Right ventricle myocardium superior (tissue), 1 donor: ENCODE measurements at regions not wholly inside any gene's neighbourhood (a gene's known extent, or its start where the extent isn't known, plus 50 kb on each side); places are given as distances from the start of the nearest gene placed in this dataset.
"Not testable (repeated sequence)": the region's sequence is repeated elsewhere in the genome, so short reads cannot be mapped to it uniquely, and the experiment has no call there.

ENCODE experiments used
- ATAC-seq: fragments of 200-7000 bp; cut with Tn5 transposase; one replicate; pipeline ENCODE4 v1.9.1; 2020; ENCODE audit warnings: mild to moderate bottlenecking; ENCODE audit not compliant: poor library complexity
- DNase-seq: peaks from one replicate; pipeline ENCODE4 v3.0.0-alpha.2; 2020
- intact Hi-C: fragments of 100-400 bp; cut with DNase I; formaldehyde crosslinking; loops from one replicate; pipeline ENCODE4 v1.11.2; 2022
- donor health status: DM: no; HTN: yes; CAD: no; lungs with severe emphysema.

DNA sequence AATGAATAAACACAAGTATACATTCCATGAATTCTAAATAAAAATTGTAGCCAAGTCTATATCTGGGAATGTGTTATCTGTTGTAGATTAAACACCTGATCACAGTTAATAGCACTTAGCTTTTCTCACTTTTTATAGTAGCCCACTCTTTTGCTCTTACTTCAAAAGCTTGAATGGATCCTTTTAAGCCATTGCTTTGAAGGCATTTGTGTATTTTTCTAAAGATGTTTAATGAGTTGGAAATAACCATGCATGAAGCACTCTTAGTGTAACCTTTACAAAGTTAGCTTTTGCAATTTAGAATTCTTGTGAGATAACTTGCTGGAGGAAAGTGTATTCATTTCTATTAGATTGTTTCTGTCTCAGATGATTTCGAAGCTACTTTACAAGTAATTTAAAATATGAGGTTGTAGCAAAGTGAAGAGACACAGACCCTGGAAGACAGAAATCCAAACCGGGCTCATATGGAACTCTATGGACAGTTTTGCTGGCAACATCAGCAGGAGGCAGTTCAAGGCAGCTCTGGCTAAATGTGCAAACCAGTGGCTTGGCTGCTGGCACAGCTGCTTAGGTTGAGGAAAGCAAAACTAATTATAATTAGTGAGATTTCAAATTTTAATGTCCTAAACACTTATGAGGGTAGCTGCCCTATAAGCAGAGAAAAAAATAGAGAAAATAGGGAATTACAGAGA, 469.8 kb upstream of the ZEB2 start:
- DNase-seq: no peak
- no peak for ATAC-seq

DNA sequence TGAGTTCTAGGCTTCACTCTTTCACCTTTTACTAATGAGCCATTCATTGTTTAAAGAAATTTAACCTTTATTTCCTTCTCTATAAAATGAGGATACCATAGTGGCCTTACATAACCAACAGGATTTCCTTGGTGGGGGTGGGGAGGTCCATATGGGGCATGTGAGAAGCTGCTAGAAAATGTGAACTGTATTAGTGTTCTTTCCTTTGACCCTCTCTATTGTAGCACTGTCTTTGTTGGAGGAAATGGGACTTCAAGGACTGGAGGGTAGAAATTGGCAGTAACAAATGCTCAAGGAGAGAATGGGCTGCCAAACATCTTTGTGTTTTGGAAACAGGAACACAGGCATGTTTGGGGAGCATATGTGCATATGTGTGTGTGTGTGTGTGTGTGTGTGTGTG, 468.7 kb upstream of the ZEB2 start:
- DNase-seq: no peak
- intact Hi-C loops: no loop called here
- no peak for ATAC-seq

More for the DNA sequence above, 469.8 kb upstream of the ZEB2 start:
- intact Hi-C loops: no loop called here

DNA sequence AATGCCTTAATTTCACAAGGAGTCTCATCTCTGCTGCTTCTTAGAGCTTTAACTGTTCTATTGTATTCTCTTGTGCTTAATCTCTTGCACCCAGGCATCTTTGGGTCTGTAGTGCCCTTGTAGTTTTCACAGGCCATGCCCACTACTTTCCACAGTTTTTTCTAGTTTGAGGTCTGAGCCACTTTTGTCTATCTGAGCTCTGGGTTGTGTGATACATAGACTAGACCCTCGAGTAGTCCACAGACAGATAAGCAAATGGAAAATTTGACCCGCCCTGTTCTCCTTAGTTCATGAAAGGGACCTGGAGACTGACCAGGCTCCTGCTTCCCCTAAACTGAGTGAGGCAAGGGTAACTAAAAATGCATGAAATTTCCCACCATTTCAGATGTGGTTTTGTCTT, 466.8 kb upstream of the ZEB2 start:
- intact Hi-C loops: no loop called here
- DNase-seq: no peak
- no peak for ATAC-seq

DNA sequence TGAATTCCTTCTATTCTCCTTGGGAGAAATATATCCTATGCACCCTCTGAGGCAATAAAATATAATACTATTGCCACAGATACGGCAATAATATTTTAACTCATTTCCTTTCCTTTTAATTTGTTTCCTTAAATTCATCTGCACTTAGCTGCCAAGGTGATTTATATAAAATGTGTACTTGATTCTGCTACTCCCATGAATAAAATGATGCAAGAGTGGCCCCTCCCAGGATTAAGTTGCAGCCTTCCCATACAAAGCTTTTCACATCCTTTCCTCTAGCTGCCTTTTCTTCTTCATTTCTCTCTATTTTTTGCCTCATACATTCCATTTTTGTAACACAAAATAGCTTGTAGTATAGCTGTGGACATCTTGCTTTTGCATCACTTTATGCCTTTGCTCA, 464.1 kb upstream of the ZEB2 start:
- DNase-seq (no peak), ATAC-seq (no peak)
- intact Hi-C loops: no loop called here

DNA sequence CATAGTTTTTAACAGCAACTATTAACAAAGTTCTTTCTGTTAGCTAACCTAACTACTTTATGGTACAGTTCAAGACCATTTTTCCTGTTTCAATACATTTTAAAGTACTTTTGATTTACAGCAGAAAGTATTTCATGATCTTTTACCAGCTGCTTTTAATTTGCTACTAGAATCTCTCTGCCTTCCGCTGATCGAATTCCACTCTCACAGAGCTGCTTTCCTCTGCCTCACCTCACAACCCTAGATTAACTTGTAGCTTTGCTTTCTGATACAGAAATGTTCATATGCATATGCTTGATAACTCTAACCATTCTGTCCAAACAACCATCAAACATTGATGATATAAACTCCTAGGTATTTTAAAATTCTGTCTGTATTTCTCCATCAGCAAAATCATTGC, 463.2 kb upstream of the ZEB2 start:
- intact Hi-C loops: no loop called here
- no peak for ATAC-seq

DNA sequence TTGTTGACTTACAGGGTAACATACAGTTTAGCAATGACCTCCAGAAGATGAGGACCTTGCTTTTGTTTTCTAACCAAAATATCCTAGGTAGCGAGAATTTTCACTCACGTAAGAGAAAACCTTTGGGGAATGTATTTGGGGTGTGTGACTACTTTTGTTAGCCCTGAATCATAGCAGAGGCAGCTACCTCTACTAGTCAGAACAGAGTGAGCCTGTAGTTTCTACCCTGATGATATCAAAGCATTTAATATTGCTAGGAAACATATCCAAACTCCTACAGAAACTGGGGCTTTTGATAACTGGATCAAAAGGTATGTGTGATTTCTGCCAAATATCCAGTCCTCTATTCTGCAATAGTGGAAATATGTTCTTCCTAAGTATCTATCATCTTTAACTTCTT, 462.6 kb upstream of the ZEB2 start:
- no peak for DNase-seq
- intact Hi-C loops: no loop called here
- no peak for ATAC-seq

More for the DNA sequence above, 463.2 kb upstream of the ZEB2 start:
- DNase-seq: no peak

DNA sequence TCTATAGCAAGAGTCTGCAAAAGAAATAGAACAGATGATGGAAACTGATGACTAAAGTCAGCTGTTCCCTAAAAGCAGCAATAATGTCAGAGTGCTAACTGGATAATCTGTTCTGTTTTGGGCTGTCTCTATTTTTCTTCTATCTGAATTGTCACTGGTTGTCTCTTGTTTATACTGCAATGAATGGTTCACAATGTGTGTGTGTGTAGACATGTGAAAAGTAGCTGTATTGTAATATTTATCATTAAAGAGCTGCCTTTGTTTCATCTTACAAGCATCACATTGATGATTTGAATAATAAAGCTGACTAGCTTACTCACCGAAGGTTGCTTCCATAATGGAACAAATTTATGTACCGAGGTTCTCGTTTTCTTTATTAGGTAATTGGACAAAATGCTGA, 456.0 kb upstream of the ZEB2 start:
- no peak for ATAC-seq
- intact Hi-C loops: no loop called here

DNA sequence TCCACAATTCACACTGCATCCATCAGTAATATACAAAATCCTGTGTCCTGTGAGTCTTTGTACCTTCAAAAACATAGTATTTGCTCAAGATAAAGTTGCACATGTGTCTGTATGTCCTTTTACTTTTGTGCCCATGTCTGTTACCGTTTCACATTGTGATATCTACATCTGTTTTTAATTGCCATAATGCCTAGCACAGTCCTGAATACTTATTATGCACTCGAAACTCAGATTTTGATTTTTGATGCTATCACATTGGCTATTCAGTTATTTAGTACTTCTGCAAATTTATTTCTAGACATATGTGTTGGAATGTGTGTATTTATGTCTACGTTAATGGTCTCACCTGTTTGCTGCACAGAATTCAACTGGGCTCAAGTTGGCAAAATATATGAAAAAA, 452.8 kb upstream of the ZEB2 start:
- no peak for ATAC-seq

More for the DNA sequence above, 456.0 kb upstream of the ZEB2 start:
- DNase-seq: no peak

DNA sequence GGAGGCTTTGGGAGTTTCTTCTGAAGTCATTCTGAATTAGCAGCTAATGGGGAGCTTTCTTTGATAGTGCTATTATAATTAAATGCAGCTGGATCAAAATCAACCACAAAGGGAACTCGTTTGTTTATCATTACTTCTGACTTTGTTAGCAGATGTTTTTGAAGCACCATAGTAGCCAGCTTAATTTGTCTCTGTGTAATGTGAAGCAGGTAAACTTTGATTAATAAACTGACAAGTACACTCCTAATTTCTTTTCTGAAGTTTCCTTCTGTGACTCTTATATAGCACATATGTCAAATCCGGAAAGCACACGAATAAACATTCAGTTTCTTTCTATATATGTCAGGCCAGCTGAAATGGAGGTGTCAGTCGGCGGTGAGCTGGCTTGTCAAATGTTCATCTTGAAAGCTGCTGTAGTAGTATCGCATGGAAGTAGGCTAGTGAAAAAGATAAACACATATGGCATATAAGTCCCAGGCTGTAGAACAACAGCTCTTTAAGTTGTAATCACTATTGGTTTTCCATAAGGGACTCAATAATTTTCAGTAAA, 451.9 kb upstream of the ZEB2 start:
- ATAC-seq: no peak
- intact Hi-C loops: no loop called here
- no peak for DNase-seq

More for the DNA sequence above, 452.8 kb upstream of the ZEB2 start:
- no peak for DNase-seq
- intact Hi-C loops: no loop called here

DNA sequence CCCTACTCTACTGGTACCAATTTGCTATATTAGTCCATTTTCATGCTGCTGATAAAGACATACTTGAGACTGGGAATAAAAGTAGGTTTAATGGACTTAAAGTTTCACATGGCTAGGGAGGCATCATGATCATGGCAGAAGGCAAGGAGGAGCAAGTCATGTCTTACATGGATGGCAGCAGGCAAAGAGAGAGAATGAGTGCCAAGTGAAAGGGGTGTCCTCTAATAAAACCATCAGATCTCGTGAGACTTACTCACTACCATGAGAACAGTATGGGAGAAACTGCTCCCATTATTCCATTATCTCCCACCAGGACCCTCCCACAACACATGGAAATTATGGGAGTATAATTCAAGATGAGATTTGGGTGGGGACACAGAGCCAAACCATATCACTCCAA, 450.5 kb upstream of the ZEB2 start:
- DNase-seq, intact Hi-C loops, ATAC-seq: not testable (repeated sequence)

DNA sequence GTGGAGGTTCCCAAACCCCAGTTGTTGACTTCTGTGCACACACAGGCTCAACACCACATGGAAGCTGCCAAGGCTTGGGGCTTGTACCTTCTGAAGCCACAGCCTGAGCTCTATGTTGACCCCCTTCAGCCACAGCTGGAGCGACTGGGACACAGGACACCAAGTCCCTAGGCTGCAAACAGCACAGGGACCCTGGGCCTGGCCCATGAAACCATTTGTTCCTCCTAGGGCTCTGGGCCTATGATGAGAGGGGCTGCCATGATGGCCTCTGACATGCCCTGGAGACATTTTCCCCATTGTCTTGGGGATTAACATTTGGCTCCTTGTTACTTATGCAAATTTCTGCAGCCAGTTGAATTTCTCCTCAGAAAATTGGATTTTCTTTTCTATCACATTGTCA, 449.6 kb upstream of the ZEB2 start:
- DNase-seq, ATAC-seq, intact Hi-C loops: not testable (repeated sequence)

DNA sequence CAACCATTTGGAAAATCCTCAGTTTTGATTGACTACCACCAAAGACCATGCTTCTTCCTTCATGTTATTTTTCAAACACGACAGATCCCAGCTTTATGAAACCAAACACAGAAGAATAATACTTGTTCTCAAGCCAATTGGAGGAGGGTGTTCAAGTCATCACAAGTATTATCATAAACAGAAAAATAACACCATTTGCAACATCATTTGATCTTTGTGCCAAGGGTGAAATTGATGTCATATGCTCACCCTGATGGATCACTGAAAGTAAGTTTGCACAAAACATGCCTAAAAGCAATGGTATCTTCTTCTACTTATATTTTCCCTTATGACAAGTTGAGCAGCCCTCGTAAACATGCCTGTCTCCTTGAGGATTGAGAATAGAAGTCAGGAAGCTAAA, 448.0 kb upstream of the ZEB2 start:
- intact Hi-C loops: no loop called here
- no peak for ATAC-seq
- DNase-seq: no peak

DNA sequence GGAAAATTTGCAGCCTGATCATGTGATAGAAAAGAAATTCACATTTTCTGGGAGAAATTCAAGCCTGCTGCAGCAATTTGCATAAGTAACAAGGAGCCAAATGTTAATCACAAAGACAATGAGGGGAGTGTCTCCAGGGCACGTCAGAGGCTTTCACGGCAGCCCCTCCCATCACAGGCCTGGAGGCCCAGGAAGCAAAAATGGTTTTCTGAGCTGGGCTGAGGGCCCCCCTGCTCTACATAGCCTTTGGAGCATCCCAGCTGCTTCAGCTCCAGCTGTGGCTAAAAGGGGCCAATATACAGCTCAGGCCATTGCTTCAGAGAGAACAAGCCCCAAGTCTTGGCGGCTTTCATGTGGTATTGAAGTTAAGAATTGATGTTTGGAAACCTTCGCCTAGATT, 445.3 kb upstream of the ZEB2 start:
- intact Hi-C loops: no loop called here
- DNase-seq (no peak), ATAC-seq (no peak)

DNA sequence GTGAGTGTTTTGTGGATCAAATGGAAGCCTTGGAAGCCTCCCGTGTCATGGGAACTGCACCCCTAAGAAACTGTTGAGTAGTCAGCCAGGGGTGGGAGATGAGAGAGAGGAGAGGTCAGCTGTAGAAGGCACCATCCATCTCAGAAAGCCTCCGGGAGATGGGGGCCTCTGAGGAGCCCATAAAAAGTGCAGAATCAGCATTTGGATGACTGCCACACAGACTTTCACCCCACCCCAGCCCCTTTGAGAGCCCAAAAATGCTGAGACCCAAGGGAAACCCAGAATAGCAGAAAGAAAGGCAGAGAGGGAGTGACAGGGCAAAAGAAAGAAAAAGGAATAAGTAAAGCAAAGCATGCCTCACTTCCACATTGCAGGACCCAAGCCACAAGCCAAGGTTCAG, 443.1 kb upstream of the ZEB2 start:
- DNase-seq (no peak), ATAC-seq (no peak)
- intact Hi-C loops: no loop called here

DNA sequence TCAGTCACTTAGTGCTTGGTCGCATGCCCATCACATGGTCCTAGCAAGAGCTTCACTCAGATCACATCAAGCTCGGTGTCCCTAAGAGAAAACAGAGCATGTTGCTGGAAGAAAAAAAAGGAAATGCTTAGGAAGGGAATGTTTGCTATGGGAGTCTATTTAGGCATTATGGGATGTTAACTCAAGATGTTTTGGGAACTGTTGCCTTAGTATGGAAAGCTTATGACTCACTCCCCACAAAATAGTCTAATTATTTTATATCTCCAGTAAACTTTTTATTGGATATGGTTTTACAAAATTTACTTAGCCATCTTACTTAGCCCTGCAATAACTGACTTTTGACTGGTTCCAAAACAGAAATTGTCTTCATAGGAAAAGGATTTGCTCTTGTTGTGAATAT, 439.5 kb upstream of the ZEB2 start:
- ATAC-seq: no peak
- intact Hi-C loops: no loop called here
- DNase-seq: no peak

DNA sequence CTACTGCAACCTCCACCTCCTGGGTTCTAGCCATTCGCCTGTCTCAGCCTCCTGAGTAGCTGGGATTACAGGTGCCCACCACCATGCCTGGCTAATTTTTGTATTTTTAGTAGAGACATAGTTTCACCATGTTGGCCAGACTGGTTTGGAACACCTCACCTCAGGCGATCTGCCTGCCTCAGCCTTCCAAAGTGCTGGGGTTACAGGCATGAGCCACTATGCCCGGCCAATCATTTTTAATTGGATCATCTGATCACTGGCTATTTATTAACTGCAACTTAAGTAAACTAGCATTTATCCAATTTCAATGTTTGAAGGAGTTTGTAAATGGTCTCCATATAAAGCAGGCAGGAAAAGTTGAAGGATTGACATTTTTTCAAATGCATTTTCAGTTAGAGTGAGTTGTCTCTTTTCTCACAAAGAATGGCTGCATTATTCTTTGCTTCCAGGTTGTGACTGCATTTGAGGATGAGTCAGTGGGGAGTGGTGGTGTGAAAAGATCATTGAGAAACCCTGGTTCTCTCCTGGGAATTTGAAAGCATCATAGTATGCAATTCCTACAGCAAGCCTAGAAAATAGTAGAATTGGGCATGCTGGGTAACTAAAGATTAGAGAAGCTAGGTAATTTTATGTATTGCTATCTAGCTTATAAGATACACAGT, 431.1 kb upstream of the ZEB2 start:
- intact Hi-C loops: no loop called here
- no peak for DNase-seq
- ATAC-seq: peak; percentile 39

DNA sequence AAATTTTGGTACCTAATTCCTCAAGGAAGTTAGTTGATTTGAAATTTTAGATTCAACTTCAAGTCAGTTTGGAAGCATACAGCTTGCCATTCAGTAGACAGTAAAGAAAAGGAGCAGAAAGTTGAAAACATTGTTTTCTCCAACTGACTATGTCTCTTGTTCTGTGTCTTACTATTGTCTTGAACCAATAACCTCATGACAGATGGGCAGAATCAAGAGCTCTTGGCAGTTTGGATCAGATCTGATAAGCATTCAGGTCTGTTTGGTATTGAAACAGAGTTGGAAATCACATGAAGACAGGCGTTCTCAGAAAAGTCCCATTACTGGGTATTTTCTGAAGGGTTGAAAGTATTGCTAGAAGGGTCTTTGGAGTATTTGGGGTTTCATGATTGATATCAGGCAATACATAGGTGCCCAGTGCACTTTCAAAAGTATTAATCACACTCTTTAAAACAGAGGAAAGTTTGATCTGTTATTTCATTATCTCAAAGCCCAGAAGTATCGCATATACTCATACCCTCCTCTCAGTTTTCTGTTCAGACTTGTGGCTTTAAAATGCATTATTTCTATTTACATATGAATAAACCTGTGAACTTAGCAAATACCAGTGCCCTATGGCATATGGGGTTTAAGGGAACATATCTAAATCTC, 428.4 kb upstream of the ZEB2 start:
- intact Hi-C loops: no loop called here
- DNase-seq (no peak), ATAC-seq (no peak)

DNA sequence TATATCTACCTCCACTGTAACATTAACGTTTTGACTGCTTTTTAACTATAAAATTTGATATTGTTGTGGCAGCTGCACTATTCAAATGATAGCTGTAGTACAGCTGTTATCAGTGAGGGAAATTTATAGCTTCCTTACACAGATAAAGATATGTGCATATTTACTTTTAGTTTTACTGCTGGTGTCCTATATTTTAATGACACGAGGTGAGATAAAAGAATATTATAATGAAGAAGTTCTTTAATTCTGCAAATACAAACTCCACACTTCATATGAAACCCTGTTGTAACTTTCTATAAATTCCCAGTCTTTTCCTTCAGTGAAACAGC, 427.8 kb upstream of the ZEB2 start:
- intact Hi-C loops: no loop called here
- DNase-seq (no peak), ATAC-seq (no peak)

DNA sequence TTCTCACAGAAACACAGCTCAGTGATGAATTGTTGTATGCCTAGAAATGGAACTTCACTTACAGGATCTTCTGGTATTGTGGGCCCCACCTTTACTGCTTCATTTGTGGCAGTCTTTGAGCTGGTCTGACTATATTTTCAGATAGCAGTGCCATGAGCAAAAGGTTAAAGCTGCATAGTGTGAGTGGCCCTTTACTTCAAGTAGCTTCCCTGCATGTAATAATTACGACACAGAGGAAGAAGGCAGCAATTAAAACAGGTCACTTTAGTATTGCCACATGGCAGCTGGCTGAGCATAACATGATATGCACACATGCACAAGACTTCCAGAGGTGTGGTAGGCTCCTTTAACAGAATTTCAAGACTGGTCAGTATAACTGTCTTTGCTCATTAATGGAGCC, 426.3 kb upstream of the ZEB2 start:
- ATAC-seq (no peak), DNase-seq (no peak)
- intact Hi-C loops: no loop called here

DNA sequence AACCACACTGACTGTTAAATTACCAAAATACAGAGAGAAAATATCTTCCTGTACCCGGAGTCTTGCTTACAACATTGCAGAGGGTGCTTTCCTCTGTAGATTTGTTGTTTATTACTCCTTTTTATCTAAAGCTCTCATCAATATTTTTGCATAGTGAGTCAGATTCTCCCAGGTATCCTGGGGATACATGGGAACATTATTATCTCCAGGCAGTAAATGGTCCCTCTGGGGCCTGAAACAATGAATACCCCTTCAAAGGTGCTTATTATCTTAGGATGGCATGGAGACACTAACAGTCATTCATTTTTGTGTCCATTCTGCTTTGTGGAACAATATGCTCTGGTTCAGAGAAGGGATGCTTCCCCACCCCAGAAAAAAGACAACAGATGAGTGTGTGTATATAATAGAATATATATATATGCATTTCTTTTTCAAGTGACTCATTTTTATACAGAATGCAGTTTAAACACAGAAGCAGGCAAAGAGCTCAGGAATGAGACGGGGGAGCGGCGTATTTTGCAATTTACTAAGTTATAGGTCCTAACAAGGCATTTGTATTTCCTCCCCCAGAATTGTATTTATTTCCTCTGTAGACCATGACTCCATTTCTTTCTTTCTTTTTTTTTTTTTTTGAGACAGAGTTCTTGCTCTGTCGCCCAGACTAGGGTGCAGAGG, 424.8 kb upstream of the ZEB2 start:
- ATAC-seq (no peak), DNase-seq (no peak)
- intact Hi-C loops: no loop called here
